SK-N-SH (cell line): ENCODE measurements at regions not wholly inside any gene's neighbourhood (a gene's known extent, or its start where the extent isn't known, plus 50 kb on each side); places are given as distances from the start of the nearest gene placed in this dataset.

ENCODE experiments used
- CTCF ChIA-PET: fragments of 300-600, 350-600 bp; formaldehyde crosslinking; extraction: SDS; loops from one replicate; lab custom pipeline; 2021; lab: Yijun Ruan, JAX
- POLR2A ChIA-PET: fragments of 350-600 bp; sonication (Branson Sonifier 250); formaldehyde crosslinking; extraction: SDS; loops from one replicate; lab custom pipeline; 2020; ENCODE audit warnings: antibody characterized with exemption, inconsistent platforms; lab: Yijun Ruan, JAX
- DNase-seq: peaks from one replicate; pipeline ENCODE4 v3.0.0; 2012
- H2AFZ ChIP-seq: fragments of 200-600 bp; sonication (generic); 2 replicates; pipeline ENCODE4 v1.8.1; 2016; ENCODE audit warnings: antibody characterized with exemption, mild to moderate bottlenecking, low read depth
- H3F3A ChIP-seq: fragments of 200-600 bp; sonication (generic); replicated peaks from 2 replicates; pipeline ENCODE3; 2016; ENCODE audit warnings: antibody characterized with exemption, mild to moderate bottlenecking; ENCODE audit not compliant: insufficient read depth
- H3K27ac ChIP-seq, 2 experiments: fragments of 200-500 bp in 1 of 2; fragments of 200-600 bp in 1 of 2; sonication (Bioruptor generic) in 1 of 2; sonication (generic), shearing (Covaris generic) in 1 of 2; 2 replicates each; pipeline versions ENCODE4 v1.5.1 to v1.6.1; 2014 to 2016; ENCODE audit warnings: low read depth in 2 of 2, inconsistent platforms in 1 of 2, low read length in 1 of 2, mild to moderate bottlenecking in 1 of 2, mixed read lengths in 1 of 2
- H3K27me3 ChIP-seq: fragments of 200-600 bp; sonication (generic), shearing (Covaris generic); 2 replicates; pipeline ENCODE4 v1.6.1; 2016; ENCODE audit warnings: mixed run types; ENCODE audit not compliant: insufficient read depth
- H3K36me3 ChIP-seq, 2 experiments: fragments of 200-500 bp in 1 of 2; fragments of 200-600 bp in 1 of 2; sonication (Bioruptor generic) in 1 of 2; sonication (generic) in 1 of 2; replicated peaks in 1 of 2; 2 replicates each; pipeline versions ENCODE3 to v1.5.1; 2014 to 2016; ENCODE audit warnings: low read length in 1 of 2, mild to moderate bottlenecking in 1 of 2; ENCODE audit not compliant: insufficient read depth in 2 of 2, control insufficient read depth in 1 of 2
- H3K4me1 ChIP-seq, 2 experiments: fragments of 200-500 bp in 1 of 2; fragments of 200-600 bp in 1 of 2; sonication (Bioruptor generic) in 1 of 2; sonication (generic), shearing (Covaris generic) in 1 of 2; 2 replicates each; pipeline versions ENCODE4 v1.5.1 to v1.6.1; 2014 to 2016; ENCODE audit warnings: low read depth in 1 of 2, low read length in 1 of 2, mixed run types in 1 of 2; ENCODE audit not compliant: insufficient read depth in 2 of 2, control insufficient read depth in 1 of 2
- H3K4me2 ChIP-seq: fragments of 200-600 bp; sonication (generic), shearing (Covaris generic); 2 replicates; pipeline ENCODE4 v1.6.1; 2017; ENCODE audit warnings: mixed run types
- H3K4me3 ChIP-seq, 2 experiments: fragments of 200-500 bp in 1 of 2; fragments of 200-600 bp in 1 of 2; sonication (Bioruptor generic) in 1 of 2; sonication (generic), shearing (Covaris generic) in 1 of 2; 2 replicates each; pipeline versions ENCODE4 v1.5.1 to v1.8.1; 2014 to 2016; ENCODE audit warnings: low read depth in 2 of 2, inconsistent platforms in 1 of 2, low read length in 1 of 2, mild to moderate bottlenecking in 1 of 2, mixed read lengths in 1 of 2, moderate library complexity in 1 of 2
- H3K79me2 ChIP-seq: fragments of 200-600 bp; sonication (generic); 2 replicates; pipeline ENCODE4 v1.8.1; 2017; ENCODE audit warnings: mild to moderate bottlenecking; ENCODE audit not compliant: insufficient read depth
- H3K9ac ChIP-seq: fragments of 200-600 bp; sonication (generic); 2 replicates; pipeline ENCODE4 v1.6.1; 2017; ENCODE audit warnings: mixed run types
- H3K9me2 ChIP-seq: fragments of 200-600 bp; sonication (generic); 2 replicates; pipeline ENCODE4 v1.6.1; 2017; ENCODE audit warnings: mixed run types
- H3K9me3 ChIP-seq: fragments of 200-600 bp; sonication (generic); 2 replicates; pipeline ENCODE4 v1.6.1; 2017; ENCODE audit warnings: mixed run types, mild to moderate bottlenecking, moderate library complexity
- H4K20me1 ChIP-seq: fragments of 200-600 bp; sonication (generic); 2 replicates; pipeline ENCODE4 v1.6.1; 2017; ENCODE audit warnings: mild to moderate bottlenecking, mixed run types; ENCODE audit not compliant: insufficient read depth
- CHD2 ChIP-seq: fragments of 150-350 bp; IDR thresholded peaks from 2 replicates; pipeline ENCODE4 v1.6.1; 2018; ENCODE audit warnings: low read length; ENCODE audit not compliant: partially characterized antibody
- CTCF ChIP-seq: fragments of 200-600 bp; sonication (generic); IDR thresholded peaks from 2 replicates; pipeline ENCODE4 v1.6.1; 2017; ENCODE audit warnings: antibody characterized with exemption, mild to moderate bottlenecking, moderate library complexity
- FOXM1 ChIP-seq: IDR thresholded peaks from 2 replicates; pipeline ENCODE4 v1.4.0; 2012; ENCODE audit warnings: low read depth, mild to moderate bottlenecking
- IRF3 ChIP-seq: fragments of 150-350 bp; IDR thresholded peaks from 2 replicates; pipeline ENCODE4 v1.6.1; 2016; ENCODE audit warnings: mild to moderate bottlenecking, low read depth, low read length
- JUND ChIP-seq: IDR thresholded peaks from 2 replicates; pipeline ENCODE4 v1.4.0; 2012
- PBX3 ChIP-seq: IDR thresholded peaks from 2 replicates; pipeline ENCODE4; 2012
- POLR2AphosphoS5 ChIP-seq: IDR thresholded peaks from 2 replicates; pipeline ENCODE4 v1.6.1; 2012; ENCODE audit warnings: low read depth, low read length
- RFX5 ChIP-seq: IDR thresholded peaks from 2 replicates; pipeline ENCODE4 v1.6.1; 2012; ENCODE audit warnings: mild to moderate bottlenecking, improper control_type of control experiment, low read length
- TAF1 ChIP-seq: IDR thresholded peaks from 2 replicates; pipeline ENCODE4 v1.6.1; 2012; ENCODE audit warnings: low read depth, mild to moderate bottlenecking, low read length, moderate library complexity, borderline replicate concordance
- TCF12 ChIP-seq: IDR thresholded peaks from 2 replicates; pipeline ENCODE4 v1.4.0; 2012
- TEAD4 ChIP-seq: IDR thresholded peaks from 2 replicates; pipeline ENCODE4 v1.4.0; 2012; ENCODE audit warnings: mild to moderate bottlenecking, borderline replicate concordance; ENCODE audit not compliant: insufficient read depth
- USF1 ChIP-seq: IDR thresholded peaks from 2 replicates; pipeline ENCODE4 v1.4.0; 2012; ENCODE audit warnings: low read depth, borderline replicate concordance
- WGBS: methylation state at CpG from one replicate; pipeline ENCODE4 v1.1.6; 2017; ENCODE audit warnings: low lambda C conversion rate; 5-methylcytosine and 5-hydroxymethylcytosine counted together

GRCh38 chr13:56924401-56924800 lies 216.3 kb upstream of the PRR20A start (continued):
- TF ChIP-seq USF1 (no peak), FOXM1 (no peak), CHD2 (no peak), JUND (no peak), IRF3 (no peak), TAF1 (no peak), POLR2AphosphoS5 (no peak), RFX5 (no peak)

- Histone ChIP-seq H3K79me2 (no peaks in the 10 kb centered on the region), H3K27ac (no peak overlapping the region), H3K9me2 (no peaks in the 10 kb centered on the region), H2AFZ (no peak overlapping the region), H3F3A (no peaks in the 10 kb centered on the region), H3K9me3 (no peaks in the 10 kb centered on the region), H3K36me3 (no peaks in the 10 kb centered on the region), H3K27me3 (no peaks in the 10 kb centered on the region), H3K9ac (no peak overlapping the region), H3K4me1 (no peaks in the 10 kb centered on the region), H4K20me1 (no peaks in the 10 kb centered on the region), H3K4me2 (no peak overlapping the region), H3K4me3 (no peak overlapping the region)
- CTCF ChIA-PET: no interaction called here
- DNase-seq: no peak
- 10% methylated on average over 1 of the region's 1 CpG for WGBS
- TF ChIP-seq TCF12 (no peak), TEAD4 (no peak), IRF3 (no peak), CTCF (no peak), PBX3 (no peak)
- POLR2A ChIA-PET: no interaction called here
Measured at GRCh38 chr13:56932104-56932503, 208.6 kb upstream of the PRR20A start.
